GM12874 (cell line): ENCODE measurements at regions not wholly inside any gene's neighbourhood (a gene's known extent, or its start where the extent isn't known, plus 50 kb on each side); places are given as distances from the start of the nearest gene placed in this dataset.

Experiments used
- CTCF ChIP-seq: IDR thresholded peaks from 2 replicates; pipeline ENCODE4 v1.5.1; 2011; ENCODE audit warnings: low read depth, mild to moderate bottlenecking, control low read depth, low read length, moderate library complexity; ENCODE audit not compliant: insufficient read depth

- TF ChIP-seq CTCF: no peak
Observed at GRCh38 chr16:65334081-65334480, 212.2 kb upstream of the CDH11 start.

- no peak for TF ChIP-seq CTCF
Observed at GRCh38 chr16:65333283-65333682, 211.4 kb upstream of the CDH11 start.

- TF ChIP-seq CTCF: no peak
Observed at GRCh38 chr16:65327346-65327745, 205.5 kb upstream of the CDH11 start.

GRCh38 chr16:65323655-65324237 lies 201.9 kb upstream of the CDH11 start:
- TF ChIP-seq CTCF: no peak

- no peak for TF ChIP-seq CTCF
Observed at GRCh38 chr16:65319621-65320231, 197.9 kb upstream of the CDH11 start.

- no peak for TF ChIP-seq CTCF
Observed at GRCh38 chr16:65318590-65319257, 196.9 kb upstream of the CDH11 start.

- no peak for TF ChIP-seq CTCF
Observed at GRCh38 chr16:65318138-65318537, 196.3 kb upstream of the CDH11 start.
